ENCODE measurements at regions not wholly inside any gene's neighbourhood (a gene's known extent, or its start where the extent isn't known, plus 50 kb on each side); places are given as distances from the start of the nearest gene placed in this dataset.
"Not testable (repeated sequence)": the region's sequence is repeated elsewhere in the genome, so short reads cannot be mapped to it uniquely, and the experiment has no call there.

DNA sequence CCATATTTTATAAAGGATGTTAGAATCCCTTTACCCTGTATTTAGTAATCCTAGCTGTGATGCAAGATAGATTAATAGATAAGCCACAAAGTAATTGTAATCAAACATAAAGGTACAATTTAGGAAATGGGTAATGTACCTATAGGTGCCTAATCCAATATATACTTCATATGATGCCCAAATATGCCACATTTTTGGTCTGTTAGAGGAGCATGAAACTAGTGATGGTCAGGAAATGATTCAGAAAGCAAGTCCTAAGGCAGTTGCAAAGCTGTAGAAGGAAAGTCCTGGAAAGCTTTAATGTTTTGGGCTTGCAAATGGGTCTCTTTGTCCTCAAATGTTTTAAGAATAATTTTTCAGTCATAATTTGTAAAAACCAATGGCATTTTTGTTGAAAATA lies 76.6 kb upstream of the PTPRK start:
- no peaks in the 10 kb centered on the region for H3K9me3 ChIP-seq (ENCODE audit: low read length)
- peaks cover 0 to 2% of the 10 kb centered on the region in 2 donors for H3K27me3 Mint-ChIP-seq
- no peak overlapping the region for H3K4me3 Mint-ChIP-seq
- POLR2A ChIA-PET: no interaction called here
- no peaks in the 10 kb centered on the region for H3K4me1 Mint-ChIP-seq
- no peaks in the 10 kb centered on the region for H3K36me3 Mint-ChIP-seq
- peaks cover 0 to under 1% (median 0%) of the 10 kb centered on the region in 5 donors for H3K9me3 Mint-ChIP-seq
- H3K36me3 ChIP-seq (ENCODE audit: insufficient read depth, low read length): no peaks in the 10 kb centered on the region
- CTCF ChIA-PET: no interaction called here
- no peak overlapping the region for H3K27ac ChIP-seq (ENCODE audit: low read depth, low read length)
- DNase-seq: no peak
- H3K27me3 ChIP-seq (ENCODE audit: insufficient read depth, low read length, poor library complexity, severe bottlenecking): no peaks in the 10 kb centered on the region
- H3K4me3 ChIP-seq (ENCODE audit: low read length): no peak overlapping the region
- no peak overlapping the region for H3K27ac Mint-ChIP-seq
- H3K4me1 ChIP-seq (ENCODE audit: insufficient read depth, low read length): no peaks in the 10 kb centered on the region

GRCh38 chr6:128595544-128595943 lies 75.1 kb upstream of the PTPRK start:
- no peak overlapping the region for H3K4me3 Mint-ChIP-seq
- Histone ChIP-seq H3K4me3 (ENCODE audit: low read length) (no peak overlapping the region), H3K9me3 (ENCODE audit: low read length) (no peaks in the 10 kb centered on the region), H3K27me3 (ENCODE audit: insufficient read depth, low read length, poor library complexity, severe bottlenecking) (no peaks in the 10 kb centered on the region), H3K36me3 (ENCODE audit: insufficient read depth, low read length) (no peaks in the 10 kb centered on the region), H3K27ac (ENCODE audit: low read depth, low read length) (no peak overlapping the region), H3K4me1 (ENCODE audit: insufficient read depth, low read length) (no peaks in the 10 kb centered on the region)
- peaks cover 0 to 9% (median 0%) of the 10 kb centered on the region in 5 donors for H3K9me3 Mint-ChIP-seq
- no peaks in the 10 kb centered on the region for H3K4me1 Mint-ChIP-seq
- POLR2A ChIA-PET: no interaction called here
- H3K36me3 Mint-ChIP-seq: no peaks in the 10 kb centered on the region
- no peak for DNase-seq
- H3K27me3 Mint-ChIP-seq: peaks cover 5 to 8% of the 10 kb centered on the region in 2 donors
- no peak overlapping the region for H3K27ac Mint-ChIP-seq
- CTCF ChIA-PET: no interaction called here

- CTCF ChIA-PET: no interaction called here
Measured at GRCh38 chr6:128586095-128586494, 65.7 kb upstream of the PTPRK start.

DNA sequence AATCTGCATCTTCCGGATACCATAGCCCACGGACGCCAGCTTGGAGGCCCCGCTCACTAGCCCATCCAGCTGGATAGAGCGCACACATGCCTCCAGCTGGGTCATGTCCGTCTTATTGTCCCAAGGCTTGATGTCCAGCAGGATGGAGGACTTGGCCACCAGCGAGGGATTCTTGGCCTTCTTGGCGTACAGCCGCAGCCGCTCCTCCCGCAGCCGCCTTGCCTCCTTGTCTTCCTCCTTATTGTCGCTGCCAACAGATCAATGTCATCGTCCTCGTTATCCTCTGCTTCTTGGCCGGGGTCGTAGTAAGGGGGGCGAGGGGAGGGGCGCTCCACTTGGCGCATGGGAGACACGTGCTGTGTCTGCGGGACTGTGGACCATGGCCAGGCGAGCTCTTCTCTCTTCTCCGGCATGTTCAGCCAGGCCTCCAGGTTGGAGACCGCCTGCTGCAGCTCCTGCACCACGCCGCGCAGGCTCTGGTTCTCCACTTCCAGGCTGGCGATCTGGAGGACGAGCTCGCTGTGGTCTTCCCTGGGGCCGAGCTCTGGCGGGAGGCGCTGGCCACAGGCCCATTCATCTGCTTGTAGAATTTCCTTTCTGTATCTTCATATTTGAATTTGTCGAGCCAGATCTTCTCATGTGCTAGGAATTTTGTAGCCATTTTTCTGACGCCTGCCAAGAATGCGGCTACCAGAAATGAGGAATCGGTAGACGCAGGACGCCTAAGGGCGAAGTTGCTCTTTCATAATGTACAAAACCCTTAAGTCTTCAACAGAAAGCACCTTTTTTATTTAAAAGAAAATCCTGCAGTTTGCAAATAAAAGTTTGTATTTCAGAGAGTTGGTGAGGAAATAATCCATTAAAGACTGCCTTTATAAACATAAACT lies 60.1 kb upstream of the PTPRK start:
- Histone ChIP-seq H3K9me3 (ENCODE audit: low read length) (no peaks in the 10 kb centered on the region), H3K27me3 (ENCODE audit: insufficient read depth, low read length, poor library complexity, severe bottlenecking) (no peaks in the 10 kb centered on the region), H3K4me3 (ENCODE audit: low read length) (no peak overlapping the region), H3K27ac (ENCODE audit: low read depth, low read length) (no peak overlapping the region), H3K36me3 (ENCODE audit: insufficient read depth, low read length) (no peaks in the 10 kb centered on the region), H3K4me1 (ENCODE audit: insufficient read depth, low read length) (no peaks in the 10 kb centered on the region)
- no peak overlapping the region for H3K4me3 Mint-ChIP-seq
- no peaks in the 10 kb centered on the region for H3K36me3 Mint-ChIP-seq
- POLR2A ChIA-PET: no interaction called here
- CTCF ChIA-PET: no interaction called here
- no peak for DNase-seq
- H3K27me3 Mint-ChIP-seq: peaks cover 9 to 21% of the 10 kb centered on the region in 2 donors
- no peaks in the 10 kb centered on the region for H3K9me3 Mint-ChIP-seq
- H3K4me1 Mint-ChIP-seq: peaks cover 0 to 12% (median 11%) of the 10 kb centered on the region in 3 donors
- H3K27ac Mint-ChIP-seq: no peak overlapping the region

More at GRCh38 chr6:128586095-128586494, 65.7 kb upstream of the PTPRK start:
- Histone ChIP-seq H3K27ac (ENCODE audit: low read depth, low read length) (no peak overlapping the region), H3K9me3 (ENCODE audit: low read length) (no peaks in the 10 kb centered on the region), H3K4me3 (ENCODE audit: low read length) (no peak overlapping the region), H3K36me3 (ENCODE audit: insufficient read depth, low read length) (no peaks in the 10 kb centered on the region), H3K27me3 (ENCODE audit: insufficient read depth, low read length, poor library complexity, severe bottlenecking) (no peaks in the 10 kb centered on the region), H3K4me1 (ENCODE audit: insufficient read depth, low read length) (no peaks in the 10 kb centered on the region)
- peaks cover 0 to 19% (median 3%) of the 10 kb centered on the region in 5 donors for H3K9me3 Mint-ChIP-seq
- H3K36me3 Mint-ChIP-seq: no peaks in the 10 kb centered on the region
- no peaks in the 10 kb centered on the region for H3K4me1 Mint-ChIP-seq
- DNase-seq: no peak
- H3K27ac Mint-ChIP-seq: no peak overlapping the region
- POLR2A ChIA-PET: no interaction called here
- no peak overlapping the region for H3K4me3 Mint-ChIP-seq
- H3K27me3 Mint-ChIP-seq: peaks cover 13 to 28% of the 10 kb centered on the region in 2 donors

DNA sequence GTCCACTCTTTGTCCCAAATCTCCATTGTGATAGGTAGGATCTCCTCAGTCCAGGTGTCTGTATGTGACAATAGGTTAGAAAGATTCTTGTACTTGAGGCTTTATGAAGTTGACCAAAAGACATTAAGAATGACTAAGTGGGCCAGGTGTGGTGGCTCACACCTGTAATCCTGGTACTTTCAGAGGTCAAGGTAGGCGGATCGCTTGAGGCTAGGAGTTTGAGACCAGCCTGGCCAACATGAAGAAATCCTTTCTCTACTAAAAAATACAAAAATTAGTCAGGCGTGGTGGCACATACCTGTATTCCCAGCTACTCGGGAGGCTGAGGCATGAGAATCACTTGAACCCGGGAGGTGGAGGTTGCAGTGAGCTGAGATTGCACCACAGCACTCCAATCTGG lies 54.9 kb upstream of the PTPRK start:
- H3K9me3 ChIP-seq (ENCODE audit: low read length); H3K4me3 ChIP-seq (ENCODE audit: low read length); H3K36me3 ChIP-seq (ENCODE audit: insufficient read depth, low read length); CTCF ChIA-PET; POLR2A ChIA-PET; H3K9me3 Mint-ChIP-seq; H3K27me3 Mint-ChIP-seq; DNase-seq; H3K27ac Mint-ChIP-seq; H3K4me3 Mint-ChIP-seq; H3K27me3 ChIP-seq (ENCODE audit: insufficient read depth, low read length, poor library complexity, severe bottlenecking); H3K27ac ChIP-seq (ENCODE audit: low read depth, low read length); H3K36me3 Mint-ChIP-seq; H3K4me1 ChIP-seq (ENCODE audit: insufficient read depth, low read length): not testable (repeated sequence)
- H3K4me1 Mint-ChIP-seq: peaks cover 0 to 12% (median 11%) of the 10 kb centered on the region in 3 donors

DNA sequence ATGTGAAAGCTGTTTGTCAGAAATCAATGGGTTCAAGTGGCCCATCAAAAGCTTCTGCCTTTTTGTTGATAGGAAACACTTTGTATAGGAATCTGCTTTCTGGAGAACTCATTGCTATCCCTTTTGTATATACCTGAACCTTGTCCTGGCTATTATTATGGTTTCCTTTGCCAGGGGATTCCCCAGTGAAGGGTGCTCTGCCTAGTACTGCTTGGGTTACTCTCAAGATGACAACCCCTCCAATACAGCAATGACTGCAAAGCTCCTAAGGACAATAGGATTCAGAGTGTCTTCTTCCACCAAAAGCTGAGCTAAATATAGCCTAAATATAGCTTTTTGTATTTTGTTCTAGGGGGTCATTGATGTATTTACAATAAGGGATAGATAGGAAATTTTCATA lies 54.0 kb upstream of the PTPRK start:
- Mint-ChIP-seq H3K36me3 (no peaks in the 10 kb centered on the region), H3K9me3 (no peaks in the 10 kb centered on the region), H3K4me3 (no peak overlapping the region), H3K27ac (no peak overlapping the region), H3K4me1 (peaks cover 0 to 12% (median 11%) of the 10 kb centered on the region in 3 donors), H3K27me3 (peaks cover 0 to 4% of the 10 kb centered on the region in 2 donors)
- DNase-seq: no peak
- no peaks in the 10 kb centered on the region for H3K36me3 ChIP-seq (ENCODE audit: insufficient read depth, low read length)
- H3K9me3 ChIP-seq (ENCODE audit: low read length): no peaks in the 10 kb centered on the region
- no peak overlapping the region for H3K27ac ChIP-seq (ENCODE audit: low read depth, low read length)
- POLR2A ChIA-PET: no interaction called here
- no peak overlapping the region for H3K4me3 ChIP-seq (ENCODE audit: low read length)
- H3K4me1 ChIP-seq (ENCODE audit: insufficient read depth, low read length): no peaks in the 10 kb centered on the region
- H3K27me3 ChIP-seq (ENCODE audit: insufficient read depth, low read length, poor library complexity, severe bottlenecking): no peaks in the 10 kb centered on the region
- CTCF ChIA-PET: no interaction called here

- CTCF ChIA-PET: no interaction called here
- H3K4me3 Mint-ChIP-seq: no peak overlapping the region
- H3K4me1 Mint-ChIP-seq: peaks cover 0 to 12% (median 11%) of the 10 kb centered on the region in 3 donors
- H3K9me3 ChIP-seq (ENCODE audit: low read length): no peaks in the 10 kb centered on the region
- DNase-seq: no peak
- no peak overlapping the region for H3K4me3 ChIP-seq (ENCODE audit: low read length)
- H3K27ac Mint-ChIP-seq: no peak overlapping the region
- H3K27me3 Mint-ChIP-seq: peaks cover 3 to 4% of the 10 kb centered on the region in 2 donors
- no peaks in the 10 kb centered on the region for H3K4me1 ChIP-seq (ENCODE audit: insufficient read depth, low read length)
- no peaks in the 10 kb centered on the region for H3K36me3 Mint-ChIP-seq
- POLR2A ChIA-PET: no interaction called here
- no peak overlapping the region for H3K27ac ChIP-seq (ENCODE audit: low read depth, low read length)
- no peaks in the 10 kb centered on the region for H3K27me3 ChIP-seq (ENCODE audit: insufficient read depth, low read length, poor library complexity, severe bottlenecking)
- no peaks in the 10 kb centered on the region for H3K9me3 Mint-ChIP-seq
- no peaks in the 10 kb centered on the region for H3K36me3 ChIP-seq (ENCODE audit: insufficient read depth, low read length)
Measured at GRCh38 chr6:128573036-128573435, 52.6 kb upstream of the PTPRK start.

DNA sequence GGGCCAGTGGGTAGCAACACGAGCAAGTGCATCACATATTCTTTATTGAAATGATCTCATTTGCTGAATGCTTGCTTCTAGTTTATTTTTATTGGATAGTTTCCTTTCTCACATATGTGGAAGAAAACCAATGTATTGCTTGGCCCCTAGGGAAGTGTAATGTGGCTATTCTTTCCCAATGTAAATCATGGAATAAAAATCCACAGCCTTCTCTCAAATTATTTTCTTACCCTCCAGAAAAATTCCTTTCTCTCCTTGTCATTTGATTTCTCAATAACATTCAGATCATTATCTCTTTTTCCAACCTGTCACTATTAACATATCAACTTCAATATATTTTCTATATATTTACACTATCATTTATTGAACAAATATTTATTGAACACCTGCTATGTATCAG lies 51.9 kb upstream of the PTPRK start:
- Histone ChIP-seq H3K27ac (ENCODE audit: low read depth, low read length) (no peak overlapping the region), H3K27me3 (ENCODE audit: insufficient read depth, low read length, poor library complexity, severe bottlenecking) (no peaks in the 10 kb centered on the region), H3K9me3 (ENCODE audit: low read length) (no peaks in the 10 kb centered on the region), H3K4me3 (ENCODE audit: low read length) (no peak overlapping the region), H3K36me3 (ENCODE audit: insufficient read depth, low read length) (no peaks in the 10 kb centered on the region), H3K4me1 (ENCODE audit: insufficient read depth, low read length) (no peaks in the 10 kb centered on the region)
- H3K27ac Mint-ChIP-seq: no peak overlapping the region
- no peak overlapping the region for H3K4me3 Mint-ChIP-seq
- POLR2A ChIA-PET: no interaction called here
- H3K9me3 Mint-ChIP-seq: no peaks in the 10 kb centered on the region
- peaks cover 0 to 12% (median 11%) of the 10 kb centered on the region in 3 donors for H3K4me1 Mint-ChIP-seq
- H3K27me3 Mint-ChIP-seq: peaks cover 3 to 4% of the 10 kb centered on the region in 2 donors
- CTCF ChIA-PET: no interaction called here
- DNase-seq: no peak
- no peaks in the 10 kb centered on the region for H3K36me3 Mint-ChIP-seq
